A673 (cell line): ENCODE measurements at regions not wholly inside any gene's neighbourhood (a gene's known extent, or its start where the extent isn't known, plus 50 kb on each side); places are given as distances from the start of the nearest gene placed in this dataset.

Experiments
- BruUV-seq: library from RNA; stranded (reverse); fragments of 400-500 nt; replicated peaks from 2 replicates; lab custom pipeline; 2021; lab: Mats Ljungman, UMichigan
- CTCF ChIA-PET: fragments of 300-600 bp; sonication (Branson Sonifier 250); formaldehyde crosslinking; loops from one replicate; lab custom pipeline; 2022; ENCODE audit warnings: antibody characterized with exemption; lab: Charles Lee
- POLR2A ChIA-PET: fragments of 300-600 bp; sonication (Branson Sonifier 250); formaldehyde crosslinking; loops from one replicate; lab custom pipeline; 2022; ENCODE audit warnings: antibody characterized with exemption; ENCODE audit not compliant: low non-redundant PET; lab: Charles Lee
- DNase-seq: peaks from one replicate; pipeline ENCODE4 v3.0.0-alpha.2; 2015; ENCODE audit warnings: low spot score
- H3K27ac ChIP-seq: fragments of 200-600 bp; sonication (generic); 2 replicates; pipeline ENCODE4 v1.5.1; 2016; ENCODE audit warnings: mixed run types, low read depth, mild to moderate bottlenecking, mixed read lengths, antibody characterized with exemption, low read length; ENCODE audit not compliant: poor library complexity, severe bottlenecking
- H3K27me3 ChIP-seq: fragments of 200-600 bp; sonication (generic); replicated peaks from 2 replicates; pipeline ENCODE4 v1.6.1; 2017; ENCODE audit warnings: mixed run types, low read depth, mild to moderate bottlenecking, mixed read lengths, antibody characterized with exemption, low read length; ENCODE audit not compliant: insufficient read depth, poor library complexity
- H3K36me3 ChIP-seq: fragments of 200-600 bp; sonication (generic); 2 replicates; pipeline ENCODE4 v1.6.1; 2016; ENCODE audit warnings: mixed run types, mild to moderate bottlenecking, mixed read lengths, antibody characterized with exemption, low read length; ENCODE audit not compliant: insufficient read depth, poor library complexity, severe bottlenecking
- H3K4me1 ChIP-seq: fragments of 200-600 bp; sonication (generic); 2 replicates; pipeline ENCODE4 v1.6.1; 2017; ENCODE audit warnings: mixed run types, mild to moderate bottlenecking, mixed read lengths, antibody characterized with exemption, low read length; ENCODE audit not compliant: insufficient read depth, poor library complexity, severe bottlenecking
- H3K4me3 ChIP-seq: fragments of 200-600 bp; sonication (generic); 2 replicates; pipeline ENCODE4 v1.5.1; 2016; ENCODE audit warnings: low read depth, mixed run types, mild to moderate bottlenecking, mixed read lengths, low read length; ENCODE audit not compliant: poor library complexity, severe bottlenecking
- H3K9me3 ChIP-seq: fragments of 200-600 bp; sonication (generic); 2 replicates; pipeline ENCODE4 v1.6.1; 2016; ENCODE audit warnings: mixed run types, low read depth, mild to moderate bottlenecking, mixed read lengths, antibody characterized with exemption, low read length; ENCODE audit not compliant: poor library complexity, severe bottlenecking
- EZH2 ChIP-seq: fragments of 200-600 bp; sonication (generic); IDR thresholded peaks from 2 replicates; pipeline ENCODE4 v1.6.1; 2017; ENCODE audit warnings: borderline replicate concordance, low read depth, mild to moderate bottlenecking, mixed read lengths, antibody characterized with exemption, low read length; ENCODE audit not compliant: poor library complexity, severe bottlenecking
- intact Hi-C: fragments of 100-400 bp; cut with micrococcal nuclease; formaldehyde crosslinking; loops from one replicate; pipeline ENCODE4 v1.10.0; 2022; ENCODE audit not compliant: unreplicated experiment
- TF ChIP-seq, protein P1 (sequence below): fragments of 300-800, 200-600 bp; sonication (generic); conservative IDR thresholded peaks from 2 replicates; pipeline ENCODE4 v1.5.1; 2017; ENCODE audit warnings: low read depth, mild to moderate bottlenecking, antibody characterized with exemption, low read length, moderate library complexity, mixed read lengths

DNA sequence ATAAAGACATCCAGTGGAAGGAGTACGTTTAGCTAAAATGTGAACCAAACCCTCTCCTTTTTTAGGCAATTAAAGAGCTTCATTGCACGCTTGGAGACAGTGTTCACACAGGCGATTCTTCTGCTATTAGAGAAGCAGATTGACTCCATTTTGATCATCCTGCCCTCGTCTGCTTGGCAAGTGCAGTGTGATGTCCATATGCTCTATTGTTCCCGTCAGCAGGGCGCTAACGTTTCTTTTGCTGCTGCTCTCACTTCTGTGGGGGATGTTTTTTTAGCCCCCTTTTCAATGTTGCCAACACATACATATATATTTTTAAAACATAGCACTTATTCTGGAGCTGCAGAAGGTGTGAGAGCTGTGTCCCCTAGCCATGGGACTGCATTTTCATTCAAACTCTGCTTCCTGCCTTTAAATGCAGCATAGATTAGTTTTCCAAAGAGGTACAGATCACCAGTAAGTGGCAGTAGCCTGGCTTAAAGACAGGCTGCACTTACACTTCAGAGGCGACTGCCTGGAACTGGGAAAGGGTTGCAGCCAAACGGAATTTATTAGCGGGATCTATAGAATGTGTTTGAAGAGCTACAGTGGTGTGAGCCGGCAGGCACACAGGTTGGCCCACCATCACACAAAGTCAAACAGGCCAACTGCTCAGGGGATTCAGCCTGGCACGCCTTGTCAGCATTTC, 292.6 kb upstream of the DPH6 start:
- CTCF ChIA-PET, result no interaction called here
- BruUV-seq, result no TSS peak

DNA sequence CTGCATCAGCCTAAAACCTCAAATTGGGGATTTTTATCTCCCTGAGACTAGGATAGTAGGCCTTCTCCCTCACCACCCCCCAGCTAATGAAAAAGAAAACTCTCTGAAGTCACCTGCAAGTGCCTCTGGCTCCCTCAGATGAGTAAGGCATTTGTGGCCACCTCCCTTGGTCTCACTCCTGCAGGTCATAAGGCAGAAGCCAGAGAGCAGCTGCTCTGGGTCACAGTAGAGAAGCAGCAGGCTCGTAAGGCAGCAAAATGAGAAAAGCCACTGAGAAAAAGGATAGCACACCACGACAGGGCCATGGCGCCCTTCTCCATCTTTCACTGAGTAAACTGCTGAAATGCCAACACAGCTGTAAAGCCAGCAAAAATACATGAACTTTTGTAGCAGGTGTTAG, 296.7 kb upstream of the DPH6 start:
- ChIA-PET POLR2A (no interaction called here), CTCF (no interaction called here)
- TF ChIP-seq, protein P1, sequence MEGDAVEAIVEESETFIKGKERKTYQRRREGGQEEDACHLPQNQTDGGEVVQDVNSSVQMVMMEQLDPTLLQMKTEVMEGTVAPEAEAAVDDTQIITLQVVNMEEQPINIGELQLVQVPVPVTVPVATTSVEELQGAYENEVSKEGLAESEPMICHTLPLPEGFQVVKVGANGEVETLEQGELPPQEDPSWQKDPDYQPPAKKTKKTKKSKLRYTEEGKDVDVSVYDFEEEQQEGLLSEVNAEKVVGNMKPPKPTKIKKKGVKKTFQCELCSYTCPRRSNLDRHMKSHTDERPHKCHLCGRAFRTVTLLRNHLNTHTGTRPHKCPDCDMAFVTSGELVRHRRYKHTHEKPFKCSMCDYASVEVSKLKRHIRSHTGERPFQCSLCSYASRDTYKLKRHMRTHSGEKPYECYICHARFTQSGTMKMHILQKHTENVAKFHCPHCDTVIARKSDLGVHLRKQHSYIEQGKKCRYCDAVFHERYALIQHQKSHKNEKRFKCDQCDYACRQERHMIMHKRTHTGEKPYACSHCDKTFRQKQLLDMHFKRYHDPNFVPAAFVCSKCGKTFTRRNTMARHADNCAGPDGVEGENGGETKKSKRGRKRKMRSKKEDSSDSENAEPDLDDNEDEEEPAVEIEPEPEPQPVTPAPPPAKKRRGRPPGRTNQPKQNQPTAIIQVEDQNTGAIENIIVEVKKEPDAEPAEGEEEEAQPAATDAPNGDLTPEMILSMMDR, result no peak
- TF ChIP-seq EZH2, result no peak
- H3K4me3 ChIP-seq, result no peak overlapping the region
- no TSS peak for BruUV-seq
- H3K27me3 ChIP-seq, result no peaks in the 10 kb centered on the region
- H3K4me1 ChIP-seq, result peaks cover 18% of the 10 kb centered on the region
- no peak overlapping the region for H3K27ac ChIP-seq
- no peak for DNase-seq
- H3K36me3 ChIP-seq, result no peaks in the 10 kb centered on the region
- H3K9me3 ChIP-seq, result no peaks in the 10 kb centered on the region
- intact Hi-C loops, result no loop called here

More for the DNA sequence above, 292.6 kb upstream of the DPH6 start:
- H3K4me3 ChIP-seq, result no peak overlapping the region
- no peak overlapping the region for H3K27ac ChIP-seq
- intact Hi-C loops, result no loop called here
- POLR2A ChIA-PET, result no interaction called here
- H3K9me3 ChIP-seq, result no peaks in the 10 kb centered on the region
- no peaks in the 10 kb centered on the region for H3K27me3 ChIP-seq
- peaks cover 10% of the 10 kb centered on the region for H3K4me1 ChIP-seq
- TF ChIP-seq, protein P1, result no peak
- TF ChIP-seq EZH2, result no peak
- no peak for DNase-seq
- H3K36me3 ChIP-seq, result no peaks in the 10 kb centered on the region

DNA sequence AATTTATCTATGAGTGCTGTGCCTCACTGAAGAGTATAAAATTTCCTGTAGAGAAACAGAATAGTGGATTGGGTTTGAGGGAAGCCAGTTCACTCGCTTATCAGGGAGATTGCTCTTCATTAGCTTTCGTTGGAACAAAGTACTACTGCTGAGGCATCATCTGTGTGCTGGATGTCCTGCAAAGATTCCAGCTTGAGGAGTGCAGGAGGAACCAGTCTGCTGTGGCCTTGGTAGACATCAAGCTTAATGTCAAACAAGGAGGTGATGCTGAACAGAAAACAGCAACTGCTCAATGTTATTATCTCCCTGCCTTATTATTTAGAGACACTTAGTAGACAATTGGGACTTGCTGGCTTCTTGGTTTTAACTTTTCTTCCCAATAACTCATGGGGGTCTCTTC, 297.5 kb upstream of the DPH6 start:
- no peak overlapping the region for H3K4me3 ChIP-seq
- POLR2A ChIA-PET, result no interaction called here
- H3K9me3 ChIP-seq, result no peaks in the 10 kb centered on the region
- H3K27me3 ChIP-seq, result no peaks in the 10 kb centered on the region
- TF ChIP-seq, protein P1, result no peak
- TF ChIP-seq EZH2, result no peak
- H3K36me3 ChIP-seq, result no peaks in the 10 kb centered on the region
- intact Hi-C loops, result no loop called here
- BruUV-seq, result no TSS peak
- CTCF ChIA-PET, result no interaction called here
- no peak overlapping the region for H3K27ac ChIP-seq
- no peak for DNase-seq
- H3K4me1 ChIP-seq, result peaks cover 26% of the 10 kb centered on the region
